Heart left ventricle (tissue), 16 donors: ENCODE measurements at regions not wholly inside any gene's neighbourhood (a gene's known extent, or its start where the extent isn't known, plus 50 kb on each side); places are given as distances from the start of the nearest gene placed in this dataset.
A peak's percentile ranks its signal among the peaks of the same experiment; 100 is the strongest.

Experiments used
- ATAC-seq, 4 donors: fragments of 200-7000 bp; cut with Tn5 transposase; one replicate each; pipeline ENCODE4 v1.9.1; 2020 to 2022; ENCODE audit warnings: moderate library complexity in 4 of 4, mild to moderate bottlenecking in 3 of 4, moderate number of reproducible peaks in 1 of 4
- DNase-seq, 5 donors: peaks; one replicate each; pipeline ENCODE4 v3.0.0-alpha.2; 2020
- H3K27ac ChIP-seq, 12 donors: fragments of 200-600 bp; sonication (generic) in 4 of 12; one replicate each; pipeline versions ENCODE4 v1.5.0 to v1.8.0; 2016 to 2022; ENCODE audit warnings: mild to moderate bottlenecking in 2 of 12
- H3K27me3 ChIP-seq, 9 donors: fragments of 200-600 bp; sonication (generic) in 2 of 9; one replicate each; pipeline versions ENCODE4 v1.5.1 to v1.8.0; 2016 to 2022; ENCODE audit warnings: mild to moderate bottlenecking in 3 of 9
- H3K36me3 ChIP-seq, 9 donors: fragments of 200-600 bp; sonication (generic) in 2 of 9; one replicate each; pipeline versions ENCODE4 v1.5.0 to v1.8.0; 2018 to 2022; ENCODE audit warnings: mild to moderate bottlenecking in 2 of 9
- H3K4me1 ChIP-seq, 12 donors: fragments of 200-600 bp; sonication (generic) in 4 of 12; one replicate each; pipeline versions ENCODE4 v1.5.0 to v1.8.0; 2016 to 2022; ENCODE audit warnings: mild to moderate bottlenecking in 3 of 12
- H3K4me3 ChIP-seq, 12 donors: fragments of 200-600 bp; sonication (generic) in 4 of 12; one replicate each; pipeline versions ENCODE4 v1.5.0 to v1.8.0; 2017 to 2022; ENCODE audit warnings: mild to moderate bottlenecking in 9 of 12, moderate library complexity in 4 of 12
- H3K9me3 ChIP-seq, 12 donors: fragments of 200-600 bp; sonication (generic) in 4 of 12; one replicate each; pipeline versions ENCODE4 v1.5.0 to v1.8.0; 2016 to 2022; ENCODE audit warnings: mild to moderate bottlenecking in 1 of 12
- POLR2A ChIP-seq, 2 donors: fragments of 450-650 bp; IDR thresholded peaks; one replicate each; pipeline ENCODE4 v1.6.1; 2017; ENCODE audit warnings: antibody characterized with exemption in 2 of 2, mild to moderate bottlenecking in 2 of 2, moderate library complexity in 2 of 2
- WGBS, 4 donors: extraction: QIAGEN DNeasy Blood & Tissue Kit in 2 of 4; methylation state at CpG; one replicate each; pipeline versions ENCODE4 v1.1.5 to v1.1.7; 2013 to 2018; 5-methylcytosine and 5-hydroxymethylcytosine counted together
- intact Hi-C, 10 donors: fragments of 100-400 bp; cut with DNase I; formaldehyde crosslinking; loops; one replicate each; pipeline versions ENCODE4 v1.11.1 to v1.14.2; 2022
- TF ChIP-seq, protein P1 (sequence below), 12 donors: fragments of 200-600 bp; sonication (generic) in 4 of 12; IDR thresholded peaks; one replicate each; pipeline versions ENCODE4 v1.5.0 to v1.8.0; 2018 to 2022; ENCODE audit warnings: antibody characterized with exemption in 12 of 12, mild to moderate bottlenecking in 5 of 12
- donor health status: ischemic (EF 13 %, LVEDD 7.1; RV severe dilation, severe dysfunction).
- donor health status: healthy with polysubstance abuse.
- donor health status: DM: no; HTN: yes; CAD: no.
- donor health status: DM: no; HTN: no; CAD: no.
- donor health status: ischemic (EF 25% LVEDD 6.9; RV normal size, moderate dysfunction).
- donor health status: ischemic (EF 25% LVEDD 5.7; RV mildly dilated, moderate dysfunction).
- donor health status: healthy.
- donor health status: DM: yes; HTN: yes; CAD: no.
- donor health status: ischemic (EF 35%, LVEDD 5.7; RV mildly dilated, moderate dysfunction).
- donor health status: nonischemic (EF 11% LVEDD 7.7; RV severe dilation, severe dysfunction).
- donor health status: DM: yes; HTN: yes; CAD: no.
- donor health status: PGD.
- donor health status: ischemic (EF 29% LVEDD 5.4; RV normal size, mild dysfunction).
- donor health status: nonischemic (EF 23%, LVEDD 6.1; RV moderate dilation, normal function).

DNA sequence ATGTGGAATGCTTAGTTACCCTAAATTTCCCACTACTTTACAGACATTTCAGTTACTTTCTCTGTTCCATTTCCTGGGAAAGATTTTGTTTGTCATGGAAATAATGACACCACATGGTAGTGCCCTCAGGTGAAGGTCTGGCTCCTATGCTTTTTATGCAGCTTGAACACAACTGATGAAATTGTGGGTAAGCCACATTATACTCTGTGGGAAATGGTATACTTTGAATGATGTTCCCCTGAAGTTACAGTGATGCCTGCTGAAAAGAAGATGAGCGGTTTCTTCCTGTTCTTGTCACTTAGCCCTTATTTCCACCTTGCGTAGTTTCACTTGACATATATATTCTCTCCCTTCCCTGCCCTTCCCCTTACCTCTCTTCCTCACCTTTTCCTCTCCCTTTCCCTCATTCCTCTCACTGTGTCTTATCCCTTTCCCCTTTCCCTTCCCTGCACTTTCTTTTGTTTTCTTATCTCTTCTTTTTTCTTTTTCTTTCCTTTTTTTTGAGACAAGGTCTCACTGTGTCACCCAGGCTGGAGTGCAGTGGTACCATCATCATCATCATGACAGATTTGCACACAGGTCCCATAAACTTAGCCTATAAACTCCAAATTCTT lies 280.8 kb upstream of the IL12B start:
- no peaks in the 10 kb centered on the region for H3K36me3 ChIP-seq
- ATAC-seq, result no peak
- H3K27me3 ChIP-seq, result no peaks in the 10 kb centered on the region
- H3K4me3 ChIP-seq, result no peak overlapping the region
- H3K27ac ChIP-seq, result no peak overlapping the region
- H3K4me1 ChIP-seq, result peaks cover 0 to 5% (median 0%) of the 10 kb centered on the region in 12 donors
- H3K9me3 ChIP-seq, result peaks cover 0 to 16% (median 0%) of the 10 kb centered on the region in 12 donors
- intact Hi-C loops, result no loop called here
- WGBS, 4 donors, result 89 to 99% (median 96%) methylated on average over 2 of the region's 2 CpGs
- DNase-seq, result no peak
- no peak for TF ChIP-seq POLR2A (IDR thresholded peaks at IDR 0.05)
- TF ChIP-seq, protein P1, sequence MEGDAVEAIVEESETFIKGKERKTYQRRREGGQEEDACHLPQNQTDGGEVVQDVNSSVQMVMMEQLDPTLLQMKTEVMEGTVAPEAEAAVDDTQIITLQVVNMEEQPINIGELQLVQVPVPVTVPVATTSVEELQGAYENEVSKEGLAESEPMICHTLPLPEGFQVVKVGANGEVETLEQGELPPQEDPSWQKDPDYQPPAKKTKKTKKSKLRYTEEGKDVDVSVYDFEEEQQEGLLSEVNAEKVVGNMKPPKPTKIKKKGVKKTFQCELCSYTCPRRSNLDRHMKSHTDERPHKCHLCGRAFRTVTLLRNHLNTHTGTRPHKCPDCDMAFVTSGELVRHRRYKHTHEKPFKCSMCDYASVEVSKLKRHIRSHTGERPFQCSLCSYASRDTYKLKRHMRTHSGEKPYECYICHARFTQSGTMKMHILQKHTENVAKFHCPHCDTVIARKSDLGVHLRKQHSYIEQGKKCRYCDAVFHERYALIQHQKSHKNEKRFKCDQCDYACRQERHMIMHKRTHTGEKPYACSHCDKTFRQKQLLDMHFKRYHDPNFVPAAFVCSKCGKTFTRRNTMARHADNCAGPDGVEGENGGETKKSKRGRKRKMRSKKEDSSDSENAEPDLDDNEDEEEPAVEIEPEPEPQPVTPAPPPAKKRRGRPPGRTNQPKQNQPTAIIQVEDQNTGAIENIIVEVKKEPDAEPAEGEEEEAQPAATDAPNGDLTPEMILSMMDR (IDR thresholded peaks at IDR 0.05), result no peak

DNA sequence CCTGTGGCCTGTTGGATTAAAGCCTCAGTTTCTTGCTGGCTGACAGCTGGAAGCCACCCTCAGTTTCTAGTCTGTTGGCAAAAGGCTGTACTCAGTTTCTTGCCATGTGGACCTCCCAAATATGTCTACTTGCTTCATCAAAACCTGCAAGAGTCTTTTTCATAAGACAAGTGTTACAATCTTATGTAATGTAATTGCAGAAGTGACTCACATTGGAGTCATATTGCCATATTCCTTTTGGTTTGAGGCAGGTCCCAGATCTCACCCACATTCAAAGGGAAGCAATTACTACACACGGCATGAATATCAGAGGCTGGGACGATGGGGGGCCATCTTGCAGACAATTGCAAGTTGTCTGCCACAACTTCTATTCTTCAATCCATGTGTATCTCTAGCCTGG lies 286.7 kb upstream of the IL12B start:
- intact Hi-C loops, result no loop called here
- H3K9me3 ChIP-seq, result peaks cover 0 to 8% (median 0%) of the 10 kb centered on the region in 12 donors
- peaks cover 0 to 11% (median 0%) of the 10 kb centered on the region in 12 donors for H3K4me1 ChIP-seq
- peak in 1 of 4 donors; percentile 42 for ATAC-seq
- no peaks in the 10 kb centered on the region for H3K27me3 ChIP-seq
- H3K4me3 ChIP-seq, result no peak overlapping the region
- H3K27ac ChIP-seq, result no peak overlapping the region
- no peak for DNase-seq
- WGBS, 4 donors, result 38 to 78% (median 44%) methylated on average over 2 of the region's 2 CpGs
- TF ChIP-seq, protein P1 (IDR thresholded peaks at IDR 0.05), result no peak
- TF ChIP-seq POLR2A (IDR thresholded peaks at IDR 0.05), result no peak
- H3K36me3 ChIP-seq, result no peaks in the 10 kb centered on the region

DNA sequence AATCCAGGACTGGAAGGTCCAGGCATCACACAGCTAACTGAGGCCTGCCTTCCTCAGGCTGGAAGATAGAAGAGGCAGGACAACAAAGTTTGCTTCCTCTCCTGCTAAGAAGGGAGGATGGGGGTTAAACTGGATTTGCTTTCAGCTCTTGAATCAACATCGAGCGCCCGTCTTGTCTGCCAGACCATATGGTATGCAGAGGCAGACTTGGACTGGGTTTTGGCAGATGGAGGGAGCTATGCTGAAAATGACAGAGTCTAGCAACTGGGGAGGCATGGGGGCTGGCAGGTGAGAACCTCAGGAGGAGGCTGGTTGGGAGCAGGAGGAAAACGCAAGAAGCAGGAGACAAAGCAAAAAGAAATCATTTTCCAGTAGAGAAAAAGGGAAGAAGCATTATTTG lies 289.5 kb upstream of the IL12B start:
- H3K4me1 ChIP-seq, result peaks cover 0 to 11% (median 0%) of the 10 kb centered on the region in 12 donors
- ATAC-seq (no peak), DNase-seq (no peak)
- TF ChIP-seq, protein P1 (IDR thresholded peaks at IDR 0.05), result no peak
- TF ChIP-seq POLR2A (IDR thresholded peaks at IDR 0.05), result no peak
- peaks cover 0 to 27% (median 2%) of the 10 kb centered on the region in 12 donors for H3K9me3 ChIP-seq
- H3K4me3 ChIP-seq, result no peak overlapping the region
- H3K27me3 ChIP-seq, result no peaks in the 10 kb centered on the region
- H3K27ac ChIP-seq, result no peak overlapping the region
- no peaks in the 10 kb centered on the region for H3K36me3 ChIP-seq
- intact Hi-C loops, result no loop called here
- 35 to 48% (median 37%) methylated on average over 4 of the region's 4 CpGs for WGBS, 4 donors

- no peak for TF ChIP-seq POLR2A (IDR thresholded peaks at IDR 0.05)
- TF ChIP-seq, protein P1 (IDR thresholded peaks at IDR 0.05), result no peak
These were observed 290.7 kb upstream of the IL12B start for GRCh38 chr5:159620853-159621540.

More at GRCh38 chr5:159620853-159621540, 290.7 kb upstream of the IL12B start:
- 41 to 49% (median 45%) methylated on average over 5 of the region's 5 CpGs for WGBS, 4 donors
- no peaks in the 10 kb centered on the region for H3K36me3 ChIP-seq
- no peak for DNase-seq
- H3K27me3 ChIP-seq, result no peaks in the 10 kb centered on the region
- peak in 2 of 4 donors; percentile 45 to 62 for ATAC-seq
- peak overlapping the region in 1 of 12 donors; percentile 61 for H3K27ac ChIP-seq
- H3K4me1 ChIP-seq, result peaks cover 0 to 11% (median 0%) of the 10 kb centered on the region in 12 donors
- H3K4me3 ChIP-seq, result no peak overlapping the region
- H3K9me3 ChIP-seq, result peaks cover 0 to 34% (median 4%) of the 10 kb centered on the region in 12 donors
- intact Hi-C loops, result no loop called here
